Astrocyte (in vitro differentiated cells and primary cell): ENCODE measurements at regions not wholly inside any gene's neighbourhood (a gene's known extent, or its start where the extent isn't known, plus 50 kb on each side); places are given as distances from the start of the nearest gene placed in this dataset.

Source experiments
- EZH2 ChIP-seq: IDR thresholded peaks from 2 replicates; pipeline ENCODE4 v1.6.1; 2012; ENCODE audit warnings: mild to moderate bottlenecking, low read length, inconsistent platforms; ENCODE audit not compliant: insufficient read depth
- TF ChIP-seq, protein P1 (sequence below): IDR thresholded peaks from 2 replicates; pipeline ENCODE4 v1.5.1; 2011; ENCODE audit warnings: low read depth, mild to moderate bottlenecking, inconsistent platforms, low read length, moderate library complexity; ENCODE audit not compliant: insufficient read depth

DNA sequence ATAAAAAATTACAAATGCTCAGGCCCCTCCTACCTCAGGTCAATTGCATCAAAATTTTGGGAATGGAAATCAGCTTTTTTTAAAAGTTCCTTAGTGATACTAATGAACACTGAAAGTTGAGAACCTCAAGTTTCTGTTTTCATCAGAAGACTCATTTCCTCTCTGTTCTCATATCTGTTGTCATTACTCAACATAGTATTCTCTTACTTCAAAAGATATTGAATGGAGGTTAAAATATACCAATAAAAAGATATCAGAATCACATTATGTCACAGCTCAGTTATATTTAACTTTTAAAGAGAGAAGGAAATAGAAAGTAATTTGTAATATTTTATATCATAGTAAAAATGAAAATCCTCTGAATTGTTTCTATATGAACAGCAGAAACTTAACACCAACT lies 959.4 kb upstream of the LRRTM1 start:
- TF ChIP-seq, protein P1, sequence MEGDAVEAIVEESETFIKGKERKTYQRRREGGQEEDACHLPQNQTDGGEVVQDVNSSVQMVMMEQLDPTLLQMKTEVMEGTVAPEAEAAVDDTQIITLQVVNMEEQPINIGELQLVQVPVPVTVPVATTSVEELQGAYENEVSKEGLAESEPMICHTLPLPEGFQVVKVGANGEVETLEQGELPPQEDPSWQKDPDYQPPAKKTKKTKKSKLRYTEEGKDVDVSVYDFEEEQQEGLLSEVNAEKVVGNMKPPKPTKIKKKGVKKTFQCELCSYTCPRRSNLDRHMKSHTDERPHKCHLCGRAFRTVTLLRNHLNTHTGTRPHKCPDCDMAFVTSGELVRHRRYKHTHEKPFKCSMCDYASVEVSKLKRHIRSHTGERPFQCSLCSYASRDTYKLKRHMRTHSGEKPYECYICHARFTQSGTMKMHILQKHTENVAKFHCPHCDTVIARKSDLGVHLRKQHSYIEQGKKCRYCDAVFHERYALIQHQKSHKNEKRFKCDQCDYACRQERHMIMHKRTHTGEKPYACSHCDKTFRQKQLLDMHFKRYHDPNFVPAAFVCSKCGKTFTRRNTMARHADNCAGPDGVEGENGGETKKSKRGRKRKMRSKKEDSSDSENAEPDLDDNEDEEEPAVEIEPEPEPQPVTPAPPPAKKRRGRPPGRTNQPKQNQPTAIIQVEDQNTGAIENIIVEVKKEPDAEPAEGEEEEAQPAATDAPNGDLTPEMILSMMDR = no peak
- no peak for TF ChIP-seq EZH2
